MM.1S (cell line): ENCODE measurements at regions not wholly inside any gene's neighbourhood (a gene's known extent, or its start where the extent isn't known, plus 50 kb on each side); places are given as distances from the start of the nearest gene placed in this dataset.

ENCODE experiments used
- DNase-seq: peaks from one replicate; pipeline ENCODE4 v3.0.0-alpha.2; 2015
- H2AFZ ChIP-seq: fragments of 300-600 bp; sonication (generic); 2 replicates; pipeline ENCODE4 v1.6.0; 2016; ENCODE audit warnings: antibody characterized with exemption, low read length
- H3F3A ChIP-seq: fragments of 300-600 bp; sonication (generic); 2 replicates; pipeline ENCODE4 v1.6.1; 2016; ENCODE audit warnings: mild to moderate bottlenecking, antibody characterized with exemption, low read length, moderate library complexity, mixed read lengths; ENCODE audit not compliant: insufficient read depth
- H3K27ac ChIP-seq: fragments of 300-600 bp; sonication (generic); 2 replicates; pipeline ENCODE4 v1.5.1; 2016; ENCODE audit warnings: mild to moderate bottlenecking, low read length
- H3K27me3 ChIP-seq: fragments of 300-600 bp; sonication (generic); replicated peaks from 2 replicates; pipeline ENCODE4 v1.6.0; 2016; ENCODE audit warnings: low read length; ENCODE audit not compliant: insufficient read depth
- H3K36me3 ChIP-seq: fragments of 300-600 bp; sonication (generic); replicated peaks from 2 replicates; pipeline ENCODE4 v1.6.1; 2016; ENCODE audit warnings: mild to moderate bottlenecking, low read length, mixed read lengths; ENCODE audit not compliant: insufficient read depth
- H3K4me1 ChIP-seq: fragments of 300-600 bp; sonication (generic); 2 replicates; pipeline ENCODE4 v1.6.1; 2016; ENCODE audit warnings: low read length, mixed read lengths
- H3K4me2 ChIP-seq: fragments of 300-600 bp; sonication (generic); 2 replicates; pipeline ENCODE4 v1.6.0; 2016; ENCODE audit warnings: low read depth, low read length
- H3K4me3 ChIP-seq: fragments of 300-600 bp; sonication (generic); 2 replicates; pipeline ENCODE4 v1.5.1; 2016; ENCODE audit warnings: low read length, mixed read lengths
- H3K79me2 ChIP-seq: fragments of 300-600 bp; sonication (generic); 2 replicates; pipeline ENCODE4 v1.6.1; 2016; ENCODE audit warnings: mixed run types, low read length, mixed read lengths
- H3K9ac ChIP-seq: fragments of 300-600 bp; sonication (generic); 2 replicates; pipeline ENCODE4 v1.6.1; 2016; ENCODE audit warnings: low read length, mixed read lengths
- H3K9me2 ChIP-seq: fragments of 300-600 bp; sonication (generic); replicated peaks from 2 replicates; pipeline ENCODE4 v1.6.1; 2016; ENCODE audit warnings: mild to moderate bottlenecking, low read length, mixed read lengths; ENCODE audit not compliant: insufficient read depth
- H3K9me3 ChIP-seq: fragments of 300-600 bp; sonication (generic); replicated peaks from 2 replicates; pipeline ENCODE4 v1.6.1; 2016; ENCODE audit warnings: mild to moderate bottlenecking, low read length, mixed read lengths; ENCODE audit not compliant: insufficient read depth
- H4K20me1 ChIP-seq: fragments of 300-600 bp; sonication (generic); 2 replicates; pipeline ENCODE4 v1.6.1; 2016; ENCODE audit warnings: mild to moderate bottlenecking, low read length, moderate library complexity, mixed read lengths; ENCODE audit not compliant: insufficient read depth
- CTCF ChIP-seq: fragments of 300-600 bp; sonication (generic); IDR thresholded peaks from 2 replicates; pipeline ENCODE4 v1.5.1; 2016; ENCODE audit warnings: antibody characterized with exemption, low read length, mixed read lengths
- EZH2 ChIP-seq: fragments of 300-600 bp; sonication (generic); optimal IDR thresholded peaks from 2 replicates; pipeline ENCODE3; 2017; ENCODE audit warnings: low read depth, mild to moderate bottlenecking, antibody characterized with exemption, low read length, mixed read lengths
- EZH2phosphoT487 ChIP-seq: fragments of 300-600 bp; sonication (generic); IDR thresholded peaks from 2 replicates; pipeline ENCODE4 v1.6.1; 2018; ENCODE audit warnings: antibody characterized with exemption, low read length

DNA sequence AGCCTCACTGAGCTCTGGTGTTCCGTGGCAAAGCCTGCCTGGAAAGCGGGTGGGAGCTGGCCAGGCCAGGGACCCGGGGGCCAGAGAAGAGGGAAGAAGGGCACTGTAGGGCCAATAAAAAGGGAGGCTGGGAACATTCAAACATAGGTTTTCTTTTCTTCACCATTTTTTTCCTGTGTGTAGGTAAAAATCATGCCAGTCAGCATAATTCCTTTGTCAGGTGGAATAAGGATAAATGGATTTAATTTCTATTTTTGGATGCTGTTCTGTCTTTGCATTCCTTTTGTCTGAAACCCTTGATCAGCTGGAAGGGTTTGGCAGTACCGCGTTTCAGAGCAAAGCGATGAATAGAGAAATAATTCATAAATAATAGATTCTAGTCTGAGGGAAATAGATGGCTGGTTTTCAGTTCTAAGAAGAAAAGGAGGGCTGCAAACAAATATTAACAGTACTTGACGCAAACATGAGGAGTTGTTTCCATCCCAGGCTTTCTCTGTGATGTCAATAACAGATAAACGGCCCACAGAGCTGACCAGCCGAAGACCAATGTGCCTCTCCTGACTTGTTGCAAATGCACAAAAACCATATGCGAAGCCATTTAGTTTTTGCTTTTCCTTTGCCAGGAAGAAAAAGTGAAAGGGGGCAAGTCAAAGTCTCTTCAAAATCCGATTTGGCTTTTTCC is 384.4 kb downstream of the TSN start:
- no peaks in the 10 kb centered on the region for H3K9me3 ChIP-seq
- no peak overlapping the region for H3K4me3 ChIP-seq
- DNase-seq, result no peak
- H3K36me3 ChIP-seq, result no peaks in the 10 kb centered on the region
- no peak overlapping the region for H3K9ac ChIP-seq
- H2AFZ ChIP-seq, result no peak overlapping the region
- no peak overlapping the region for H3K27ac ChIP-seq
- TF ChIP-seq EZH2phosphoT487 (no peak), EZH2 (no peak), CTCF (no peak)
- no peaks in the 10 kb centered on the region for H3K9me2 ChIP-seq
- H3K27me3 ChIP-seq, result no peaks in the 10 kb centered on the region
- no peaks in the 10 kb centered on the region for H3F3A ChIP-seq
- no peaks in the 10 kb centered on the region for H3K79me2 ChIP-seq
- no peaks in the 10 kb centered on the region for H4K20me1 ChIP-seq
- no peaks in the 10 kb centered on the region for H3K4me1 ChIP-seq
- no peak overlapping the region for H3K4me2 ChIP-seq

DNA sequence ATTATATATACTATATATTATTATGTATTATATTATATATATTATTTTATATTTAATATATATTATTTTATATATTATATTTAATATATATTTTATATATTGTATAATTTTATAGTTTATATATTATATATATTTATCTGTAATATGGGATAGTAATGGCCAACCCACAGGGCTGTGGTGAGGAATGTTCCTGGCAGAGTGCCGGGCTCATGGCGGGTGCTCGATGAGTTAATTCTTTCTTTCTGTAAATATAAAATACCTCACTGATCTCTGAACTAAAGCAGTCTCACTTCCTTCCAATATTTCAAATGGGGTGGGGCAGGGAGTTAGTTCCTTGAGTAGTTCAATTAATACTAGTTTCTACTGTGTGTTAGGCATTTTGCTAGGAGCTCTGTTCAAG is 389.4 kb downstream of the TSN start:
- Histone ChIP-seq H3K79me2 (no peaks in the 10 kb centered on the region), H3K27me3 (no peaks in the 10 kb centered on the region), H4K20me1 (no peaks in the 10 kb centered on the region), H3F3A (no peaks in the 10 kb centered on the region), H3K9ac (no peak overlapping the region), H3K4me1 (no peaks in the 10 kb centered on the region), H3K27ac (no peak overlapping the region), H3K9me2 (no peaks in the 10 kb centered on the region), H2AFZ (no peak overlapping the region), H3K4me3 (no peak overlapping the region), H3K9me3 (no peaks in the 10 kb centered on the region), H3K4me2 (no peak overlapping the region), H3K36me3 (no peaks in the 10 kb centered on the region)
- TF ChIP-seq EZH2, result no peak
- TF ChIP-seq EZH2phosphoT487, result no peak
- TF ChIP-seq CTCF, result no peak
- DNase-seq, result no peak

- no peak for DNase-seq
- Histone ChIP-seq H3K79me2 (no peaks in the 10 kb centered on the region), H3K4me1 (no peaks in the 10 kb centered on the region), H3K9me2 (no peaks in the 10 kb centered on the region), H3K36me3 (no peaks in the 10 kb centered on the region), H3K27me3 (no peaks in the 10 kb centered on the region), H3K9me3 (no peaks in the 10 kb centered on the region), H3K27ac (no peak overlapping the region), H3K4me2 (no peak overlapping the region), H3K4me3 (no peak overlapping the region), H3K9ac (no peak overlapping the region), H4K20me1 (no peaks in the 10 kb centered on the region), H3F3A (no peaks in the 10 kb centered on the region), H2AFZ (no peak overlapping the region)
- no peak for TF ChIP-seq EZH2phosphoT487
Observed at GRCh38 chr2:122145856-122146255, 390.4 kb downstream of the TSN start.

- no peak overlapping the region for H3K4me3 ChIP-seq
- no peaks in the 10 kb centered on the region for H3K79me2 ChIP-seq
- no peaks in the 10 kb centered on the region for H3F3A ChIP-seq
- no peaks in the 10 kb centered on the region for H3K27me3 ChIP-seq
- no peak overlapping the region for H3K9ac ChIP-seq
- no peak overlapping the region for H3K4me2 ChIP-seq
- H3K27ac ChIP-seq, result no peak overlapping the region
- no peaks in the 10 kb centered on the region for H3K9me2 ChIP-seq
- no peak for DNase-seq
- no peaks in the 10 kb centered on the region for H4K20me1 ChIP-seq
- no peak overlapping the region for H2AFZ ChIP-seq
- H3K4me1 ChIP-seq, result no peaks in the 10 kb centered on the region
- no peak for TF ChIP-seq CTCF
- TF ChIP-seq EZH2, result no peak
- TF ChIP-seq EZH2phosphoT487, result no peak
- H3K9me3 ChIP-seq, result no peaks in the 10 kb centered on the region
- H3K36me3 ChIP-seq, result no peaks in the 10 kb centered on the region
Observed at GRCh38 chr2:122148128-122148767, 392.8 kb downstream of the TSN start.
